SK-N-SH (cell line): ENCODE measurements at regions not wholly inside any gene's neighbourhood (a gene's known extent, or its start where the extent isn't known, plus 50 kb on each side); places are given as distances from the start of the nearest gene placed in this dataset.

Experiments
- CTCF ChIA-PET: fragments of 300-600, 350-600 bp; formaldehyde crosslinking; extraction: SDS; loops from one replicate; lab custom pipeline; 2021; lab: Yijun Ruan, JAX
- POLR2A ChIA-PET: fragments of 350-600 bp; sonication (Branson Sonifier 250); formaldehyde crosslinking; extraction: SDS; loops from one replicate; lab custom pipeline; 2020; ENCODE audit warnings: antibody characterized with exemption, inconsistent platforms; lab: Yijun Ruan, JAX
- DNase-seq: peaks from one replicate; pipeline ENCODE4 v3.0.0; 2012
- H2AFZ ChIP-seq: fragments of 200-600 bp; sonication (generic); 2 replicates; pipeline ENCODE4 v1.8.1; 2016; ENCODE audit warnings: antibody characterized with exemption, mild to moderate bottlenecking, low read depth
- H3F3A ChIP-seq: fragments of 200-600 bp; sonication (generic); replicated peaks from 2 replicates; pipeline ENCODE3; 2016; ENCODE audit warnings: antibody characterized with exemption, mild to moderate bottlenecking; ENCODE audit not compliant: insufficient read depth
- H3K27ac ChIP-seq, 2 experiments: fragments of 200-500 bp in 1 of 2; fragments of 200-600 bp in 1 of 2; sonication (Bioruptor generic) in 1 of 2; sonication (generic), shearing (Covaris generic) in 1 of 2; 2 replicates each; pipeline versions ENCODE4 v1.5.1 to v1.6.1; 2014 to 2016; ENCODE audit warnings: low read depth in 2 of 2, inconsistent platforms in 1 of 2, low read length in 1 of 2, mild to moderate bottlenecking in 1 of 2, mixed read lengths in 1 of 2
- H3K27me3 ChIP-seq: fragments of 200-600 bp; sonication (generic), shearing (Covaris generic); 2 replicates; pipeline ENCODE4 v1.6.1; 2016; ENCODE audit warnings: mixed run types; ENCODE audit not compliant: insufficient read depth
- H3K36me3 ChIP-seq, 2 experiments: fragments of 200-500 bp in 1 of 2; fragments of 200-600 bp in 1 of 2; sonication (Bioruptor generic) in 1 of 2; sonication (generic) in 1 of 2; replicated peaks in 1 of 2; 2 replicates each; pipeline versions ENCODE3 to v1.5.1; 2014 to 2016; ENCODE audit warnings: low read length in 1 of 2, mild to moderate bottlenecking in 1 of 2; ENCODE audit not compliant: insufficient read depth in 2 of 2, control insufficient read depth in 1 of 2
- H3K4me1 ChIP-seq, 2 experiments: fragments of 200-500 bp in 1 of 2; fragments of 200-600 bp in 1 of 2; sonication (Bioruptor generic) in 1 of 2; sonication (generic), shearing (Covaris generic) in 1 of 2; 2 replicates each; pipeline versions ENCODE4 v1.5.1 to v1.6.1; 2014 to 2016; ENCODE audit warnings: low read depth in 1 of 2, low read length in 1 of 2, mixed run types in 1 of 2; ENCODE audit not compliant: insufficient read depth in 2 of 2, control insufficient read depth in 1 of 2
- H3K4me2 ChIP-seq: fragments of 200-600 bp; sonication (generic), shearing (Covaris generic); 2 replicates; pipeline ENCODE4 v1.6.1; 2017; ENCODE audit warnings: mixed run types
- H3K4me3 ChIP-seq, 2 experiments: fragments of 200-500 bp in 1 of 2; fragments of 200-600 bp in 1 of 2; sonication (Bioruptor generic) in 1 of 2; sonication (generic), shearing (Covaris generic) in 1 of 2; 2 replicates each; pipeline versions ENCODE4 v1.5.1 to v1.8.1; 2014 to 2016; ENCODE audit warnings: low read depth in 2 of 2, inconsistent platforms in 1 of 2, low read length in 1 of 2, mild to moderate bottlenecking in 1 of 2, mixed read lengths in 1 of 2, moderate library complexity in 1 of 2
- H3K79me2 ChIP-seq: fragments of 200-600 bp; sonication (generic); 2 replicates; pipeline ENCODE4 v1.8.1; 2017; ENCODE audit warnings: mild to moderate bottlenecking; ENCODE audit not compliant: insufficient read depth
- H3K9ac ChIP-seq: fragments of 200-600 bp; sonication (generic); 2 replicates; pipeline ENCODE4 v1.6.1; 2017; ENCODE audit warnings: mixed run types
- H3K9me2 ChIP-seq: fragments of 200-600 bp; sonication (generic); 2 replicates; pipeline ENCODE4 v1.6.1; 2017; ENCODE audit warnings: mixed run types
- H3K9me3 ChIP-seq: fragments of 200-600 bp; sonication (generic); 2 replicates; pipeline ENCODE4 v1.6.1; 2017; ENCODE audit warnings: mixed run types, mild to moderate bottlenecking, moderate library complexity
- H4K20me1 ChIP-seq: fragments of 200-600 bp; sonication (generic); 2 replicates; pipeline ENCODE4 v1.6.1; 2017; ENCODE audit warnings: mild to moderate bottlenecking, mixed run types; ENCODE audit not compliant: insufficient read depth
- CHD2 ChIP-seq: fragments of 150-350 bp; IDR thresholded peaks from 2 replicates; pipeline ENCODE4 v1.6.1; 2018; ENCODE audit warnings: low read length; ENCODE audit not compliant: partially characterized antibody
- ELF1 ChIP-seq: IDR thresholded peaks from 2 replicates; pipeline ENCODE4 v1.4.0; 2012
- EP300 ChIP-seq, 2 experiments: IDR thresholded peaks; 2 replicates each; pipeline versions ENCODE4 v1.4.0 to v1.6.1; 2012; ENCODE audit warnings: borderline replicate concordance in 1 of 2, low read depth in 1 of 2, low read length in 1 of 2
- EZH2phosphoT487 ChIP-seq: fragments of 200-600 bp; sonication (generic); IDR thresholded peaks from 2 replicates; pipeline ENCODE4 v1.6.1; 2017; ENCODE audit warnings: low read depth, mixed run types, mild to moderate bottlenecking, antibody characterized with exemption, moderate library complexity, borderline replicate concordance
- FOSL2 ChIP-seq: IDR thresholded peaks from 2 replicates; pipeline ENCODE4 v1.4.0; 2012; ENCODE audit warnings: low read depth, mild to moderate bottlenecking, moderate library complexity, borderline replicate concordance
- FOXJ3 ChIP-seq: sonication (generic); formaldehyde crosslinking; IDR thresholded peaks from 2 replicates; pipeline ENCODE4 v1.5.1; 2020; ENCODE audit warnings: mild to moderate bottlenecking, missing genetic modification reagents
- FOXM1 ChIP-seq: IDR thresholded peaks from 2 replicates; pipeline ENCODE4 v1.4.0; 2012; ENCODE audit warnings: low read depth, mild to moderate bottlenecking
- GABPA ChIP-seq: IDR thresholded peaks from 2 replicates; pipeline ENCODE4 v1.4.0; 2012; ENCODE audit warnings: low read depth, mild to moderate bottlenecking
- MAX ChIP-seq: IDR thresholded peaks from 2 replicates; pipeline ENCODE4 v1.4.0; 2012; ENCODE audit warnings: low read depth
- MEF2A ChIP-seq: IDR thresholded peaks from 2 replicates; pipeline ENCODE4 v1.4.0; 2012; ENCODE audit warnings: low read depth, borderline replicate concordance
- MXI1 ChIP-seq: IDR thresholded peaks from 2 replicates; pipeline ENCODE4 v1.6.1; 2012; ENCODE audit warnings: mild to moderate bottlenecking, low read depth, low read length, improper control_type of control experiment
- NFIC ChIP-seq: IDR thresholded peaks from 2 replicates; pipeline ENCODE4 v1.4.0; 2012; ENCODE audit warnings: borderline replicate concordance
- NRF1 ChIP-seq: IDR thresholded peaks from 2 replicates; pipeline ENCODE4 v1.6.1; 2012; ENCODE audit warnings: low read depth, mild to moderate bottlenecking, low read length
- PBX3 ChIP-seq: IDR thresholded peaks from 2 replicates; pipeline ENCODE4; 2012
- POLR2AphosphoS5 ChIP-seq: IDR thresholded peaks from 2 replicates; pipeline ENCODE4 v1.6.1; 2012; ENCODE audit warnings: low read depth, low read length
- RCOR1 ChIP-seq: fragments of 150-350 bp; IDR thresholded peaks from 2 replicates; pipeline ENCODE4 v1.6.1; 2017; ENCODE audit warnings: antibody characterized with exemption, low read length
- REST ChIP-seq: IDR thresholded peaks from 2 replicates; pipeline ENCODE4 v1.6.1; 2012; ENCODE audit warnings: mild to moderate bottlenecking, low read depth, low read length, moderate library complexity
- SMC3 ChIP-seq: IDR thresholded peaks from 2 replicates; pipeline ENCODE4 v1.6.1; 2012; ENCODE audit warnings: low read depth, low read length, improper control_type of control experiment
- YY1 ChIP-seq: IDR thresholded peaks from 2 replicates; pipeline ENCODE4 v1.4.0; 2012; ENCODE audit warnings: low read depth, mild to moderate bottlenecking
- WGBS: methylation state at CpG from one replicate; pipeline ENCODE4 v1.1.6; 2017; ENCODE audit warnings: low lambda C conversion rate; 5-methylcytosine and 5-hydroxymethylcytosine counted together

- 73% methylated on average over 3 of the region's 3 CpGs for WGBS
- no peak for DNase-seq
- Histone ChIP-seq H3K4me2 (no peak overlapping the region), H3F3A (no peaks in the 10 kb centered on the region), H3K9me2 (no peaks in the 10 kb centered on the region), H3K9ac (no peak overlapping the region), H3K4me3 (no peak overlapping the region), H3K27ac (no peak overlapping the region), H3K79me2 (no peaks in the 10 kb centered on the region), H3K36me3 (no peaks in the 10 kb centered on the region), H3K27me3 (no peaks in the 10 kb centered on the region), H3K9me3 (no peaks in the 10 kb centered on the region), H4K20me1 (no peaks in the 10 kb centered on the region), H3K4me1 (no peaks in the 10 kb centered on the region), H2AFZ (no peak overlapping the region)
- CTCF ChIA-PET = interaction anchor here (0.6 to 2.1 kb wide), 11 partner anchors 9 to 1139 kb away, joined by 3 to 6 read pairs (median 3); no protein-coding TSS in a partner anchor
- TF ChIP-seq MAX = no peak
- no peak for TF ChIP-seq EZH2phosphoT487
- TF ChIP-seq MXI1 = no peak
- no peak for TF ChIP-seq REST
- no peak for TF ChIP-seq POLR2AphosphoS5
- TF ChIP-seq PBX3 = no peak
- no peak for TF ChIP-seq FOSL2
- no peak for TF ChIP-seq FOXJ3 (CRISPR knock-in tag)
- TF ChIP-seq NFIC = no peak
- no peak for TF ChIP-seq MEF2A
- TF ChIP-seq ELF1 = no peak
- TF ChIP-seq SMC3 = no peak
- TF ChIP-seq YY1 = no peak
- no peak for TF ChIP-seq CHD2
- POLR2A ChIA-PET = no interaction called here
These were observed 477.0 kb downstream of the RNF144A start for GRCh38 chr2:7394195-7394594.

- ChIA-PET POLR2A (no interaction called here), CTCF (interaction anchor here (1.3 kb wide), 1 partner anchor 303 kb away, joined by 3 read pairs; no protein-coding TSS in a partner anchor)
- H3F3A ChIP-seq = no peaks in the 10 kb centered on the region
- no peaks in the 10 kb centered on the region for H3K9me2 ChIP-seq
- no peaks in the 10 kb centered on the region for H3K9me3 ChIP-seq
- no peak for DNase-seq
- WGBS = 53% methylated on average over 4 of the region's 4 CpGs
- H3K4me3 ChIP-seq = no peak overlapping the region
- peaks cover 0 to 9% of the 10 kb centered on the region in 2 experiments; a peak in 2 of 4 replicates for H3K4me1 ChIP-seq
- no peaks in the 10 kb centered on the region for H3K79me2 ChIP-seq
- no peaks in the 10 kb centered on the region; the same call in 1 of the 2 replicates for H3K27me3 ChIP-seq
- H3K36me3 ChIP-seq = no peaks in the 10 kb centered on the region
- no peak overlapping the region for H3K9ac ChIP-seq
- H2AFZ ChIP-seq = no peak overlapping the region
- no peak overlapping the region for H3K27ac ChIP-seq
- H3K4me2 ChIP-seq = no peak overlapping the region
- TF ChIP-seq NFIC = no peak
- no peak for TF ChIP-seq MEF2A
- TF ChIP-seq REST = no peak
- TF ChIP-seq EP300 (IDR thresholded peaks at IDR 0.05; ENCODE audit: borderline replicate concordance in 1 of 2, low read depth in 1 of 2, low read length in 1 of 2) = no peak
- no peak for TF ChIP-seq FOXM1
- TF ChIP-seq FOXJ3 (CRISPR knock-in tag) = no peak
- no peak for TF ChIP-seq EZH2phosphoT487
- TF ChIP-seq RCOR1 = no peak
- TF ChIP-seq NRF1 = no peak
- TF ChIP-seq POLR2AphosphoS5 = no peak
- TF ChIP-seq CHD2 = no peak
- TF ChIP-seq GABPA = no peak
- TF ChIP-seq, all 33 proteins: peak for 0
- H4K20me1 ChIP-seq = no peaks in the 10 kb centered on the region
These were observed 483.4 kb downstream of the RNF144A start for GRCh38 chr2:7400628-7401027.
